GM21515 (cell line): ENCODE measurements at regions not wholly inside any gene's neighbourhood (a gene's known extent, or its start where the extent isn't known, plus 50 kb on each side); places are given as distances from the start of the nearest gene placed in this dataset.

ENCODE experiments used
- ATAC-seq: cut with Tn5 transposase; IDR thresholded peaks from one replicate; pipeline ENCODE4 v1.9.1; 2021; ENCODE audit not compliant: unreplicated experiment

DNA sequence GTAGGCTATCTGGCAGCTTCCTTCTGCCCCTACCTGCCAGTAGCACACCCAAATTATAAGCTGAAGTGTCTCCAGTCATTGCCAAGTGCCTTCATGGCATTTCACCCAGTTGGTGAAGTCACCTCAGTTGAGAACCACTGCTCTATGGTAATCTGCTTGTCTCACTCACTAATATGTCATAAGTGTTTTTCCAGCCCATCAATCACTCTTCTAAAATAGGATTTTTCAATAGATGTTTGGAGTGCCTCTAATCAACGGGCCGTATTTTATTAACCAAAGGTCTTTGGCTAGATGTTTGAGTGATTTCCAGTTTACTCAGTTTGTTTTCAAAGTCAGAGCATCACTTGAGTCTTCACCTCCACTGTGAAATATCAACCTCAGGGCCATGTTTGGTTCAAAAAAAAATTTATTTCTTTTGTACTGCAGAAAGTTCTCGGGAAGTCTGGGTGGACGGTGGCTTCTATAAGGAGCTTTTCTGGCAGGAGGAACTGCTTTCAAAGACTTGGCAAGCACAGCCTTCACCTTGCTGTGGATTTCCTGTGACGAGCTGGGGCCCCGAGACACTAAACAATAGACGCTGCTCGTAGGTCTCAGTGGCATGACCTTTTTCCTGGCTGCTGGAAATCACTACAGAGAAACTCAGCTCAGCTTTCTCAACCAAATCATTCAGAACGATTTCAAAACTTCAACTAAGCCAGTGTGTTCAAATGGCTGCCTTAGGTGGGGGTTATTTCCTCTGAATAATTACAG is 95.2 kb upstream of the FOXF1 start:
- no peak for ATAC-seq

DNA sequence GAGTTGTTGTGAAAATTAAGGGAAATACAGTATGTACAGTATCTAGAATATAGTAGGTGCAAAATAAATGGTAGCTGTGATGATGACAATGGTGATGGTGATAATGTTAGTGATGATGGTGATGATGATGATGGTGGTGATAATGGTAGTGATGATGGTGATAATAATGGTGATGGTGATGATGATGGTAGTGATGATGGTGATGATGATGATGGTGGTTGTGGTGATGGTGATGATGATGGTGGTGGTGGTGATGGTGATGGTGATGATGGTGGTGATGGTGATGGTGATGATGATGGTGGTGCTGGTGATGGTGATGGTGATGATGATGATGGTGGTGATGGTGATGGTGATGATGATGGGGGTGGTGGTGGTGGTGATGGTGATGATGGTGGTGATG is 91.3 kb upstream of the FOXF1 start:
- ATAC-seq = no peak

GRCh38 chr16:86419518-86419917 is 90.8 kb upstream of the FOXF1 start:
- no peak for ATAC-seq

GRCh38 chr16:86421995-86422394 is 88.3 kb upstream of the FOXF1 start:
- ATAC-seq = no peak

- no peak for ATAC-seq
These were observed 85.9 kb upstream of the FOXF1 start for GRCh38 chr16:86424398-86424797.

DNA sequence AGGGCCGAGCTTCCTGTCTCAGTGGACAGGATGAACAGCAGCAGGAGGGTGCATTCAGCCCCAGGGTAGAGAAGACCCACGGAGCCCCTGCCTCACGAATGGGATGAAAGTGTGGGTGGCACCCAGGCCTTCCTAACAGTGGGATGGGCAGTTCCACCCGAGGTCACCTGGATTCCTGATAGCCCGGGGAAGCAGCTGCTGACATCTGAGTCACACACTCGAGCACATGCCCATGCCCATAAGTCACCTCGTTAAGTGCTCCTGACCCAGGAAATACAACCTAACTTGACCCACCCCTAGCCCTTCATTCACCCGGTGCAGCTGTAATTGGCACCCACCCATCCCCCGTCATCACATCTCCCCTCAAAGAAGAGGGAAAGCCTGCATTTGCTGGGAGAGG is 85.3 kb upstream of the FOXF1 start:
- no peak for ATAC-seq

DNA sequence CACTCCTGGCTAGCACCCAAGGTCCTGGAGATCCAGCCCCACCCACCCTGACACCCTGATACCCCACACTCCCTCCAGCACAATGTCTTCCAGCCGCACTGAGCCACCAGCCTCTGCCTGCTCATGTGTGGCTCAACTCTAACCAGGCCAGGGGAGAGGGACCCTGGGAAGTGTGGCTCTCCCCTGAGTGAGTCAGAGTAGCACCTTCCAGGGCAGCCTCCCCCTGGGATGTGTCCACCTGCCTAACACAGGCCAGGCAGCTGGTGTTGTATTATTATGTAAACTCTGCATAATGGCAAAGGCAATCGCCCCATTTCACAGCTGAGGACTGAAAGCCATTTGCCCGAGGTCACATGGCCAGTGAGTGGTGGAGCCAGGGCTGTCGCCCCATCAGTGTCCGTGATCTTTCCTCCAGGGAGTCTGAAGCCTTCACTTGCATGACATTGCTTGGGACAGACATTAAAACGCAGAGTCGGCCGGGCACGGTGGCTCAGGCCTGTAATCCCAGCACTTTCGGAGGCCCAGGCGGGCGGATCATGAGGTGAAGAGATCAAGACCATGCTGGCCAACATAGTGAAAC is 84.2 kb upstream of the FOXF1 start:
- ATAC-seq = no peak

- ATAC-seq = no peak
These were observed 82.9 kb upstream of the FOXF1 start for GRCh38 chr16:86427433-86427851.

- ATAC-seq = no peak
These were observed 81.4 kb upstream of the FOXF1 start for GRCh38 chr16:86428729-86429517.

- ATAC-seq = no peak
These were observed 80.7 kb upstream of the FOXF1 start for GRCh38 chr16:86429663-86430062.

DNA sequence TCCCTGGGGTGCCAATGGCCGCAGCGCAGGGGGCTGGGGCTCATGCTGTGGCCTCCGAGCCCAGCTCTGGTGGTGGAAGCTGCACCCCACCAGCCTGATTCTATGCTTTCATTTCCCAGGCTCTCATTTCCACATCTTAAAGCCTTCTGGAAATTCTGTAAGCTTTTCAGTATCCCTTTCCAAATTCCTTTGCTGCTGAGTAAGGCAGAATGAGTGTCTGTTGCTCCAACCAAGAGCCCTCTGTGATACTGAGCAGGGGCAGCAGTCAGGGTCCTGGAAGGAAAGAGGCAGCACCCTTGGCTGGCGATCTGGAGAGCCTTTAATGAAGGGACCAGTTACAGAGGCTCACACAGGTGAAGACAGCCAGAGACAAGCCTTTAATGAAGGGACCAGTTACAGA is 79.5 kb upstream of the FOXF1 start:
- ATAC-seq = no peak

- ATAC-seq = no peak
These were observed 78.8 kb upstream of the FOXF1 start for GRCh38 chr16:86431540-86431939.

DNA sequence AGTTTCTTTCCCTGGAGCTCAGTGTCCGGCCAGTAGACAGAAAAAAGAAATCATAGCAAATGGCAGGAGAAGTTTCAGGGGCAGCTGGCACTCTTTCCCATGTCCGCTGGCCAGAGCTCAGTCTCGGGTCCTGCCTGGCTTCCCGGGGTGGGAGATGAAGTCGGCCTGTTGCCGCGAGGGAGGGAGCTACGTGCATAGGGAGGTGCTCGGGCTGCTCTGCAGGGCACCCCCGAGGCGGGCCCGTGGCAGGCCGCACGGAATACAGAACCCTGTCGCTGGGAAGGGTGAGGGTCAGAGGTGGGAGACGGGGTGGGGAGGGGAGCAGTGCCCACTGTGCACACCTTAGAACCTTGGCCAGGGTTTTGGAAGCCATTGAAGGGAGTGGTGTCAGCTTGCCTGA is 78.3 kb upstream of the FOXF1 start:
- no peak for ATAC-seq

DNA sequence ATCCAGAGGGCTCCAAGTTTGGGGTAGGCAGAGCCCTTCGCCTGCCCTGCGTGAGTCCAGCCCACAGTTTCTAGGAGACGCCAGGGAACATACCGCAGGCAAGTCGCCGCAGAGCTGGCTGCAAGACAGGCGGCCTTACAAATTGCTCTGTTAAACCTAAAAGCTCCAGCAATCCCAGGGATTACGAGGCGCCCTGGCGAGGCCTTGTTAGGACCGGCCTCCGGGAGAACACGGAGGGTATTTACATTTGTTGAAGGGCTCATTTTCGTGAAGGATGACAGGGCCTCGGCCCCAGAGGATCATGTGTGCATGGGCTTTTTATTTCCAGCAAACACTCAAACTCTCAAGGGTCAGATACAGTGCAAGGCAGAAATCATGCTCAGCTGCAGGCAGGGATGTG is 77.6 kb upstream of the FOXF1 start:
- no peak for ATAC-seq

- ATAC-seq = no peak
These were observed 73.7 kb upstream of the FOXF1 start for GRCh38 chr16:86436466-86437185.

GRCh38 chr16:86437348-86437747 is 73.0 kb upstream of the FOXF1 start:
- no peak for ATAC-seq

DNA sequence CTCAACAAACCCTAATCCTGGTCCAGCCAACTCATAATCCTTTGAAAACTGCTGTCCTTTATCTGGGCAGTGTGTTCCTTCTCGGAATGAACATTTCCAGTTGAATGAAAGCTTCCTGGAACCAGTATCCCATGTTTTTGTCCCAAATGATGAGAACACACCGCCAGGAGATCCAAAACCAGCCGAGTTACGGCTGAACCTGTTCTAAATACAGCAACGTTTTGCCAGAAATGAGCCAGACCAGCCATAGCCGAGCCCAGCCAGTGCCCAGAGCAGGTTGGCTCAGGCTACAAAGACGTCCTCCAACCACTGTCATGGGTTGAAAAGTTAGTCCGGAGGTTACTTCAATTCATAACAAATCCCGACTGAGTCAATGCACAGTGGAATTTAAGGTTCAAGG is 67.6 kb upstream of the FOXF1 start:
- ATAC-seq = no peak

GRCh38 chr16:86443508-86444147 is 66.7 kb upstream of the FOXF1 start:
- no peak for ATAC-seq

- ATAC-seq = no peak
These were observed 66.1 kb upstream of the FOXF1 start for GRCh38 chr16:86444261-86444660.

DNA sequence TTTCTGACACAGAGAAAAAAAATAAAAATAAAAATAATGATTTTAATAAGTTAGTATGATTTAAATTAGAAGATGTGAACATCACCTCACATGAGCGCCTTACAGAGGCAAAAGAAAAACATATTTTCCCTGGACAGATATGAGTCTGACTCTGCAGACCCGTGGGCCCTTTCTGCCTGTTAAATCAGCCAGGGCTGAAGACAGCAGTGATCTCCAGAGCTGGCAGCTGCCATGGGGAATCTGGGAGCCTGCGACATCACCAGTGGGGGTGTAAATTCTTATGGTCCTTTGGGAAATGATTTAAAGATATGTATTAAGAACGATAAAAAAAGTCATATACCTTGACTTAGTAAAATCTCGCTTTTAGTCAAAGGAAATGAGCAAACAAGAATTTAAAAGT is 65.7 kb upstream of the FOXF1 start:
- ATAC-seq = no peak

- no peak for ATAC-seq
These were observed 64.0 kb upstream of the FOXF1 start for GRCh38 chr16:86446279-86446678.
